ENCODE measurements at regions not wholly inside any gene's neighbourhood (a gene's known extent, or its start where the extent isn't known, plus 50 kb on each side); places are given as distances from the start of the nearest gene placed in this dataset.

GRCh38 chr4:11189756-11190155 lies 238.9 kb downstream of the HS3ST1 start:
- CTCF ChIA-PET (ENCODE audit: partially characterized antibody) = no interaction called here
- no peak for FAIRE-seq
- H3K79me1 ChIP-seq (ENCODE audit: low read depth, low read length) = no peaks in the 10 kb centered on the region
- TF ChIP-seq PHF8 (conservative IDR thresholded peaks at IDR 0.05; ENCODE audit: low read depth, low read length) (no peak), HDAC6 (IDR thresholded peaks at IDR 0.05; ENCODE audit: low read depth, low read length) (no peak), ASH2L (IDR thresholded peaks at IDR 0.05; ENCODE audit: low read length) (no peak), RBBP5 (IDR thresholded peaks at IDR 0.05; ENCODE audit: borderline replicate concordance, low read depth, low read length) (no peak), RFX5 (IDR thresholded peaks at IDR 0.05; ENCODE audit: borderline replicate concordance, low read depth, low read length) (no peak), SUZ12 (IDR thresholded peaks at IDR 0.05; ENCODE audit: low read length) (no peak), JUN (IDR thresholded peaks at IDR 0.05; ENCODE audit: low read depth, low read length) (no peak), GABPA (IDR thresholded peaks at IDR 0.05; ENCODE audit: borderline replicate concordance, insufficient read depth, low read length) (no peak), TAF7 (optimal IDR thresholded peaks at IDR 0.05; ENCODE audit: borderline replicate concordance, low read depth, low read length) (no peak), RXRA (IDR thresholded peaks at IDR 0.05; ENCODE audit: insufficient read depth, low read depth, low read length) (no peak), TAF1 (IDR thresholded peaks at IDR 0.05; ENCODE audit: low read depth, low read length) (no peak), SAP30 (IDR thresholded peaks at IDR 0.05; ENCODE audit: insufficient read depth, insufficient replicate concordance, low read length) (no peak)
- TF ChIP-seq, protein P1, sequence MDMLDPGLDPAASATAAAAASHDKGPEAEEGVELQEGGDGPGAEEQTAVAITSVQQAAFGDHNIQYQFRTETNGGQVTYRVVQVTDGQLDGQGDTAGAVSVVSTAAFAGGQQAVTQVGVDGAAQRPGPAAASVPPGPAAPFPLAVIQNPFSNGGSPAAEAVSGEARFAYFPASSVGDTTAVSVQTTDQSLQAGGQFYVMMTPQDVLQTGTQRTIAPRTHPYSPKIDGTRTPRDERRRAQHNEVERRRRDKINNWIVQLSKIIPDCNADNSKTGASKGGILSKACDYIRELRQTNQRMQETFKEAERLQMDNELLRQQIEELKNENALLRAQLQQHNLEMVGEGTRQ (IDR thresholded peaks at IDR 0.05; ENCODE audit: low read length) = no peak

More at GRCh38 chr4:11189756-11190155, 238.9 kb downstream of the HS3ST1 start:
- Histone ChIP-seq H3K4me1 (replicated peaks in 1 of 4; ENCODE audit: control insufficient read depth in 3 of 4, insufficient read depth in 4 of 4, low read length in 3 of 4) (no peaks in the 10 kb centered on the region), H2AFZ (ENCODE audit: low read length) (no peak overlapping the region), H3K23ac (ENCODE audit: insufficient read length) (no peak overlapping the region), H4K91ac (replicated peaks; ENCODE audit: insufficient read length, low read length) (no peak overlapping the region), H2BK12ac (ENCODE audit: low read depth, low read length) (no peak overlapping the region), H2BK120ac (replicated peaks; ENCODE audit: low read depth, low read length) (no peak overlapping the region), H3K56ac (replicated peaks; ENCODE audit: insufficient read length, low read depth, low read length) (no peak overlapping the region), H3K36me3 (ENCODE audit: control insufficient read depth in 2 of 4, insufficient read depth in 4 of 4, low read length in 3 of 4) (no peaks in the 10 kb centered on the region), H3K79me2 (ENCODE audit: control insufficient read depth in 1 of 2, insufficient read depth in 2 of 2, low read length in 2 of 2) (no peaks in the 10 kb centered on the region), H4K20me1 (replicated peaks in 1 of 2; ENCODE audit: control insufficient read depth in 1 of 2, insufficient read depth in 2 of 2, low read length in 2 of 2) (no peaks in the 10 kb centered on the region), H3K9me3 (ENCODE audit: insufficient read depth in 2 of 2, low read depth in 1 of 2, low read length in 1 of 2) (no peaks in the 10 kb centered on the region), H2BK5ac (ENCODE audit: low read depth, low read length) (no peak overlapping the region), H2AK5ac (ENCODE audit: low read depth, low read length) (no peak overlapping the region), H3K27me3 (replicated peaks in 1 of 4; ENCODE audit: control insufficient read depth in 3 of 4, extremely low read depth in 1 of 4, insufficient read depth in 3 of 4, low read length in 3 of 4) (no peaks in the 10 kb centered on the region), H4K5ac (ENCODE audit: insufficient read length, low read depth, low read length) (no peak overlapping the region), H3K4me3 (ENCODE audit: extremely low read depth in 1 of 4, insufficient read depth in 2 of 4, low read depth in 3 of 4, low read length in 4 of 4) (no peak overlapping the region), H2BK20ac (ENCODE audit: low read length) (no peak overlapping the region), H4K8ac (ENCODE audit: extremely low read depth, insufficient read depth, low read length) (no peak overlapping the region), H3K23me2 (ENCODE audit: low read depth, low read length) (no peaks in the 10 kb centered on the region; the same call in 1 of the 2 replicates), H3K14ac (ENCODE audit: insufficient read length) (no peak overlapping the region), H3K4ac (replicated peaks; ENCODE audit: insufficient read length, low read depth, low read length) (no peak overlapping the region), H2BK15ac (ENCODE audit: low read length) (no peak overlapping the region), H3K18ac (ENCODE audit: extremely low read depth, low read length) (no peak overlapping the region), H3K27ac (ENCODE audit: low read depth, low read length) (no peak overlapping the region), H3K4me2 (ENCODE audit: insufficient read depth in 1 of 2, low read depth in 2 of 2, low read length in 2 of 2) (no peak overlapping the region), H3K9ac (replicated peaks in 1 of 4; ENCODE audit: extremely low read depth in 1 of 4, low read depth in 3 of 4, low read length in 3 of 4) (no peak overlapping the region)
- DNase-seq (ENCODE audit: low read depth in 1 of 2, low spot score in 2 of 2) = no peak
- WGBS, 2 experiments (ENCODE audit: extremely low coverage in 1 of 2, insufficient coverage in 1 of 2, insufficient read length in 1 of 2, insufficient replicate concordance in 2 of 2, low coverage in 1 of 2, low lambda C conversion rate in 2 of 2, missing lambda C conversion rate in 1 of 2) = 93% methylated on average over 2 of the region's 2 CpGs; no CpG with 5 or more reads in 1 of the 2 experiments
- POLR2A ChIA-PET (ENCODE audit: partially characterized antibody) = no interaction called here

Data from H1 (cell line).